DMS53 treated with DMSO at 0.1 percent for 48 hours (cell line): ENCODE measurements at regions not wholly inside any gene's neighbourhood (a gene's known extent, or its start where the extent isn't known, plus 50 kb on each side); places are given as distances from the start of the nearest gene placed in this dataset.
"Not testable (repeated sequence)": the region's sequence is repeated elsewhere in the genome, so short reads cannot be mapped to it uniquely, and the experiment has no call there.

Experiments
- DNase-seq: peaks from one replicate; lab custom pipeline; 2025; ENCODE audit not compliant: unreplicated experiment; lab: John Stamatoyannopoulos, UW

GRCh38 chr2:239719791-239720360, 305.3 kb downstream of the NDUFA10 start:
- no peak for DNase-seq

DNA sequence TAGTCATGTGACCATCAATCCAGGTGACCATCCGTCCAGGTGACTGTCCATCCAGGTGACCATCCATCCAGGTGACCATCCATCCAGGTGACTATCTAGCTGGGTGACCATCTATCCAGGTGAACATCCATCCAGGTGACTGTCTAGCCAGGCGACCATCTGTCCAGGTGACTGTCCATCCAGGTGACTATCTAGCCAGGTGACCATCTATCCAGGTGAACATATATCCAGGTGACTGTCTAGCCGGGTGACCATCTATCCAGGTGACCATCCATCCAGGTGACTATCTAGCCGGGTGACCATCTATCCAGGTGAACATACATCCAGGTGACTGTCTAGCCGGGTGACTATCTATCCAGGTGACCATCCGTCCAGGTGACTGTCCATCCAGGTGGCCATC, 306.2 kb downstream of the NDUFA10 start:
- DNase-seq = not testable (repeated sequence)

DNA sequence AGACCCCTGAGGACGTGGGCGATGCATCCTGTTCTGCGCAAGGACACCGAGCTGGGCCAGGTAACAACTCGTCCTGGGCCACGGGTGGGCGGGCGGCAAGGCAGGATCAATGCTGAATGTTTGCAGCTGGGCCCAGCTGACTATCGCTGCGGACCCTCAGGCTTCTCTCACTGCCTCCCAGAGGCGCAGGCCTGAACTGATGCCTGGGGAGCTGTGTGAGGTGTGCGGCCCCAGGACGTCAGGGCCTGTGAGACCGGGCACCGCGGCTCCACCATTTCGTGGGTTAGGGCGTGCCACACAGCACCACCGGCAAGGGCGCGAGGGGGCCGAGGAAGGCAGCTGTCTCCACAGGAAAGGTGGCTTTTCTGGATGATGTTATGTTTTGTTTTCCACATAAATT, 307.4 kb downstream of the NDUFA10 start:
- no peak for DNase-seq

GRCh38 chr2:239717319-239717675, 307.8 kb downstream of the NDUFA10 start:
- DNase-seq = no peak

- no peak for DNase-seq
These were observed 308.4 kb downstream of the NDUFA10 start for GRCh38 chr2:239716536-239717318.

GRCh38 chr2:239716009-239716408, 309.1 kb downstream of the NDUFA10 start:
- DNase-seq = no peak

DNA sequence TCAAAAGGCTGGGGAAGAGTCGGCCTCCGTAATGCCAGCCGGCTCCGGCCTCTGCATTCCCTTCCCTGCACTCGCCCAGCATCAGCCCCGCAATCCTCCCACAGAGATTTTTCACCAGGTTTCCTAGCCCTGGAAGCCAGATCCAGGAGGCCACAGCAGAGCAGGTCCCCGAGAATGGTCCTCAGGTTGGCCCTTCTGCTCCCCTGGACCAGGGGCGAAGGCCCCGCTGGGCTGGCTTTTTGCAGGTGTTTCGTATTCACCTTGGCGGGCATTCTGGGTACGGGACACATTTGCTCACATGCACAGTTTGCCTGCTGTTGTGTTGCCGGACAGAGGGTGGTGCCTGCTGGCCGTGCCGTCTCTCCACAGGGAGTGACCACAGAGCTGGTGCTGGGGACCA, 309.5 kb downstream of the NDUFA10 start:
- no peak for DNase-seq

- DNase-seq = no peak
These were observed 309.9 kb downstream of the NDUFA10 start for GRCh38 chr2:239715202-239715601.

DNA sequence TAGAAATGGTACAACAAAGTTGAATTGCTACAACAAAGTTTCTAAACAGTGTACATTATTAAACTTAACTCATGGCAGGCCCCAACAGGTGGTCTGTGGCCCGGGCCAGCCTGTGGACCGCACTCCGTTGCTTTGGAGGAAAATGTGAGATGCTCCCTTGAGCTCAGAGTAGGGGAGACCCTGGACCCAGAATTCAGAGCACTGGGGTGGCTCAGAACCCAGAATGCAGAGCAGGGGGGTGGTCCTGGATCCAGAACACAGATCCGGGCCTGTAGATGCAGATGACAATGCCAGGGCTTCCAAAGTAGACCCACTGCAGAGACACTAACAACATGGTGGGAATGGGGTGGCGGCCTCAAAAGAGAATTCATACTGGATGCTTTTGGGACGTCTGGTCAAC, 311.0 kb downstream of the NDUFA10 start:
- DNase-seq = no peak

- DNase-seq = no peak
These were observed 311.9 kb upstream of the HDAC4 start for GRCh38 chr2:239712755-239713154.

GRCh38 chr2:239711911-239712570, 311.2 kb upstream of the HDAC4 start:
- no peak for DNase-seq

GRCh38 chr2:239710953-239711861, 310.4 kb upstream of the HDAC4 start:
- DNase-seq = no peak

GRCh38 chr2:239706367-239706766, 305.5 kb upstream of the HDAC4 start:
- DNase-seq = no peak

DNA sequence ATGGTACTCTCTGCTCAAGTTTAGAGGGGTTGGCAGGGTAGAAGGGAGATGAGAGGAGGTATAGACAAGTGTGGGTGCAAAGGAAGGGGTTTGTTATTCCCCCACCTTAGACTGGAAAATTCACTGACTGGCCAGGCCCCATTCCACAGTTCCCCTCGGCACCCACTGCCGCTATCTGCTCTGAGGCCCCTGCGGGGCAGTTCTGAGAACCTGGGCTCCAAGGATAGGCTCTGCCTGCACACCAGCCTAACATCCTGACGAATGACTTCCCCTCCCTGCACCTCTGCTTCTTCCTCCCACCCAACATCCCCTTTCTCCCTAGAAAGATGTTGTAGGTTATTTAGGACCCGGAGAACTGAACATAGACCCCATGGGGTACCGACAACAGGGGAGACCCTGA, 303.9 kb upstream of the HDAC4 start:
- no peak for DNase-seq

DNA sequence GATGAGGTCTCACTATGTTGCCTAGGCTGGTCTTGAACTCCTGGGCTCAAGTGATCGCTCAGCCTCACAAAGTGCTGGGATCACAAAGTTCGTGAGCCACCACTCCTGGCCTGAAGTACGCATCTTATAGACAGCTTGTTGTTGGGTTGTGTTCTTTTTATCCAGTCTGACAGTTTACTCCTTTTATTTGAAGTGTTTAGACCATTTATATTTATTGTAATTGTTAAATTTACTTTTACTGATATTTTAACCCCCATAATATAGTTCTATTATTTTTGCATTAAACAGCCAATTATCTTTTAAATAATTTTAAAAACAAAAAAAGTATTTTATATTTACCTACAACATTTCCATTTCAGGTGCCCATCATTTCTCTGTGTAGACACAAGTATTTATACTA, 303.0 kb upstream of the HDAC4 start:
- no peak for DNase-seq

DNA sequence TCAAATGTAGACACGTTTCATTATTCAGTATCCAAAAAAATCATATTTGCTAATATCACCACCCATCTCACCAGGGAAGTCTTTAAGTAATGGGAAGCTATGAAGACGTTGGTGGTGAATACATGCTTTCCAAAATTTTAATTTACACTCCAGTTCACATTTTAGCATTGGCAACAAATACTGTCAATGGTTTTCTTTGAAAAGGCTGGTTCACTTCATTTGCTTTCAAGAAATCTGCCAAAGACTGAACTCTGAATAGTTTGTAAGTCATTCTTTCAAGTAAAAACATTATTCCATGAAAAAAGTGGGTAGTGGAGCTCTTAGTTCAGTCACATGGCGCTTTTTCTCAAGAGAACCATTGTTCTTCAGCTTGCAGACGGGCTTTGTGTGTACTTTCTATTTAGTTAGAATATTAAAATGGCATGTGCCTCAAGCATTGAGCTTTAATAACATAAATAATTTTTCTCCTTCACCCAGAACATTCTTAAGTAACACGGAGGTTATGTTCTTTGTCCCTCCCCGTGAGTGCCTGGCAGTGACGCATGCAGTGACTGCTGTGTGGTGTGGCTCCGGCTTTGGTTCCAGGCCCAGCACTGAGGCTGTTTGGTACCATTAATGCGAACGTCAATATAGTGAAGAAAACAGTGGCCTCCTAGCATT, 300.0 kb upstream of the HDAC4 start:
- DNase-seq = no peak

GRCh38 chr2:239697399-239698164, 296.8 kb upstream of the HDAC4 start:
- DNase-seq = no peak

GRCh38 chr2:239696559-239697207, 295.9 kb upstream of the HDAC4 start:
- no peak for DNase-seq

GRCh38 chr2:239695728-239696240, 295.0 kb upstream of the HDAC4 start:
- no peak for DNase-seq
